Prostate gland (tissue), 2 donors: ENCODE measurements at regions not wholly inside any gene's neighbourhood (a gene's known extent, or its start where the extent isn't known, plus 50 kb on each side); places are given as distances from the start of the nearest gene placed in this dataset.
A peak's percentile ranks its signal among the peaks of the same experiment; 100 is the strongest.

ENCODE experiments used
- DNase-seq: peaks from one replicate; pipeline ENCODE4 v3.0.0-alpha.2; 2019; ENCODE audit warnings: low spot score
- H3K27ac ChIP-seq, 2 donors: fragments of 200-600 bp; sonication (generic); 2 replicates each; pipeline ENCODE4 v1.5.1; 2017 to 2019
- H3K27me3 ChIP-seq: fragments of 200-600 bp; sonication (generic); replicated peaks from 2 replicates; pipeline ENCODE4 v1.5.1; 2019; ENCODE audit not compliant: insufficient read depth
- H3K36me3 ChIP-seq, 2 donors: fragments of 200-600 bp; sonication (generic); 1 replicate in 1 of 2; 2 replicates in 1 of 2; pipeline versions ENCODE4 v1.5.1 to v1.8.1; 2017 to 2019
- H3K4me1 ChIP-seq: fragments of 200-600 bp; sonication (generic); replicated peaks from 2 replicates; pipeline ENCODE4 v1.5.1; 2019
- H3K4me3 ChIP-seq, 2 donors: fragments of 200-600 bp; sonication (generic); 2 replicates each; pipeline ENCODE4 v1.5.1; 2017 to 2019
- H3K9me3 ChIP-seq: fragments of 200-600 bp; sonication (generic); 2 replicates; pipeline ENCODE4 v1.5.1; 2017
- POLR2A ChIP-seq: fragments of 450-650 bp; IDR thresholded peaks from one replicate; pipeline ENCODE4 v1.6.1; 2016; ENCODE audit warnings: antibody characterized with exemption, mild to moderate bottlenecking
- POLR2AphosphoS5 ChIP-seq: sonication (generic); formaldehyde crosslinking; IDR thresholded peaks from one replicate; pipeline ENCODE4 v1.6.1; 2017; ENCODE audit warnings: antibody characterized with exemption
- WGBS: methylation state at CpG from one replicate; pipeline ENCODE4 v1.1.5; 2018; 5-methylcytosine and 5-hydroxymethylcytosine counted together
- intact Hi-C: fragments of 100-400 bp; cut with DNase I; formaldehyde crosslinking; loops from one replicate; pipeline ENCODE4 v1.14.2; 2022
- TF ChIP-seq, protein P1 (sequence below), 4 experiments: fragments of 200-600 bp in 2 of 4; fragments of 450-650 bp in 2 of 4; sonication (generic) in 2 of 4; IDR thresholded peaks; 1 replicate in 3 of 4; 2 replicates in 1 of 4; pipeline ENCODE4 v1.5.1; 2016 to 2019; ENCODE audit warnings: antibody characterized with exemption in 4 of 4, mild to moderate bottlenecking in 2 of 4, moderate library complexity in 2 of 4

DNA sequence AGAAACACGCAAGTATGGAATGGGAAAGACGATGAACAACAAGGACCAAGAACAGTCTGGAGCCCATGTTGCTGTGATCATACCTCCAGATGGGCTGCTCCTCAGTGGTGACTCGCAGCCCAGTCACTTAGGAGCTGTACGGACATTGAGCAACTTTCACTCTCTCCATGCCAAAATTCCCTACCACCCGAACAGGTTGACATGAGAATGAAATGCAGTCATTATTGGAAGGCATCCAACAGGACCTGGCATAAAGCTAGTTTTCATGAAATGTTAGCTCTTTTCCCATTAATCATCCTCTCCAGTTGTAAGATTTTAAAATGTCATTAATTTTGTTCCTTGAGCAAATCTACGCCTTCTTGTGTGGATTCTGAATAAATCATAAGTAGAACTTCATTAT, 82.7 kb upstream of the GPM6B start:
- H3K9me3 ChIP-seq, result no peaks in the 10 kb centered on the region
- H3K4me1 ChIP-seq, result no peaks in the 10 kb centered on the region
- whole genome bisulfite sequencing, result 12% methylated on average over 6 of the region's 6 CpGs
- no peak overlapping the region for H3K4me3 ChIP-seq
- intact Hi-C loops, result no loop called here
- TF ChIP-seq, protein P1, sequence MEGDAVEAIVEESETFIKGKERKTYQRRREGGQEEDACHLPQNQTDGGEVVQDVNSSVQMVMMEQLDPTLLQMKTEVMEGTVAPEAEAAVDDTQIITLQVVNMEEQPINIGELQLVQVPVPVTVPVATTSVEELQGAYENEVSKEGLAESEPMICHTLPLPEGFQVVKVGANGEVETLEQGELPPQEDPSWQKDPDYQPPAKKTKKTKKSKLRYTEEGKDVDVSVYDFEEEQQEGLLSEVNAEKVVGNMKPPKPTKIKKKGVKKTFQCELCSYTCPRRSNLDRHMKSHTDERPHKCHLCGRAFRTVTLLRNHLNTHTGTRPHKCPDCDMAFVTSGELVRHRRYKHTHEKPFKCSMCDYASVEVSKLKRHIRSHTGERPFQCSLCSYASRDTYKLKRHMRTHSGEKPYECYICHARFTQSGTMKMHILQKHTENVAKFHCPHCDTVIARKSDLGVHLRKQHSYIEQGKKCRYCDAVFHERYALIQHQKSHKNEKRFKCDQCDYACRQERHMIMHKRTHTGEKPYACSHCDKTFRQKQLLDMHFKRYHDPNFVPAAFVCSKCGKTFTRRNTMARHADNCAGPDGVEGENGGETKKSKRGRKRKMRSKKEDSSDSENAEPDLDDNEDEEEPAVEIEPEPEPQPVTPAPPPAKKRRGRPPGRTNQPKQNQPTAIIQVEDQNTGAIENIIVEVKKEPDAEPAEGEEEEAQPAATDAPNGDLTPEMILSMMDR (IDR thresholded peaks at IDR 0.05), result no peak
- peak; percentile 44 for TF ChIP-seq POLR2AphosphoS5
- no peak for TF ChIP-seq POLR2A
- H3K27ac ChIP-seq, result no peak overlapping the region
- peak; percentile 15 for DNase-seq
- no peaks in the 10 kb centered on the region for H3K36me3 ChIP-seq
- H3K27me3 ChIP-seq, result no peaks in the 10 kb centered on the region

DNA sequence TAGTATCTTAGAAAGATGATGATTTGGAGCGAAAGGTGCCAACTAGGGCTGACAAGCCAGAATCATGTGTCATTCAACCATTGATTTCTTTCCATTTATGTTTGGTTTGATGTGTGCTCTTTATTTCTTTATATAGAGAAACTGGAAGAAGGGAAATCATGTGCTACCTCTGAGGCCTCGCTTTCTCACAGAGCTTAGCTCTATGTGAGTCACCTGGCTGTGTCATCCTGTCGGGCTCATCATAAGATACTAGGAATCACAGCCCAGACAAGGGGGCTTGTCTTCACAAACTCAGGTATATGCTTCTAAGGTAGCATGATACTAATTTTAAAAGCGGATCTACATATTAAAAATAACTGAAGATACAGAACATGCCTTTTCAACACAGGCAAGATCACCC, 81.7 kb upstream of the GPM6B start:
- no peak overlapping the region for H3K27ac ChIP-seq
- no peaks in the 10 kb centered on the region for H3K27me3 ChIP-seq
- no peaks in the 10 kb centered on the region for H3K9me3 ChIP-seq
- no peaks in the 10 kb centered on the region for H3K4me1 ChIP-seq
- WGBS, result 93% methylated on average over 4 of the region's 4 CpGs
- H3K36me3 ChIP-seq, result no peaks in the 10 kb centered on the region
- no peak for DNase-seq
- intact Hi-C loops, result no loop called here
- H3K4me3 ChIP-seq, result no peak overlapping the region
- TF ChIP-seq POLR2A (no peak), POLR2AphosphoS5 (no peak)
- TF ChIP-seq, protein P1 (IDR thresholded peaks at IDR 0.05), result no peak

DNA sequence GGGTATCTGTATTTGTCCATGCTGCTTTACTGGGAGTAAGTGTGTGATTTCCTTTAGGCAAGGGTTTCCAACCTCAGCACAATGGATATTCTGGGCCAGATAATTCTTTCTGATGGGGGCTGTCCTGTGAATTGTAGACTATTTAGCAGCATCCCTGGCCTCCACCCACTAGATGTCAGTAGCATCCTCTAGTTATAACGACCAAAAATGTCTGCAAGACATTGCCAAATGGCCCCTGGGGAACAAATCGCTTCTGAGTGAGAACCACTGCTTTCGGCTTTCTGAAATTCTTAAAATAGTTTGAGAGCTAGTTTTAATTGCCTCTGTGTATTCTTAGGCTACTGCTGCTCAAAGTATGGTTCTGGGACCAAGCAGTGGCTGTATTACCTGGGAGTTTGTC, 81.2 kb upstream of the GPM6B start:
- no peak overlapping the region for H3K27ac ChIP-seq
- 74% methylated on average over 3 of the region's 3 CpGs for WGBS
- DNase-seq, result no peak
- no peak for TF ChIP-seq POLR2A
- TF ChIP-seq, protein P1 (IDR thresholded peaks at IDR 0.05), result no peak
- H3K9me3 ChIP-seq, result no peaks in the 10 kb centered on the region
- H3K27me3 ChIP-seq, result no peaks in the 10 kb centered on the region
- no peak overlapping the region for H3K4me3 ChIP-seq
- H3K36me3 ChIP-seq, result no peaks in the 10 kb centered on the region
- H3K4me1 ChIP-seq, result no peaks in the 10 kb centered on the region
- intact Hi-C loops, result no loop called here

DNA sequence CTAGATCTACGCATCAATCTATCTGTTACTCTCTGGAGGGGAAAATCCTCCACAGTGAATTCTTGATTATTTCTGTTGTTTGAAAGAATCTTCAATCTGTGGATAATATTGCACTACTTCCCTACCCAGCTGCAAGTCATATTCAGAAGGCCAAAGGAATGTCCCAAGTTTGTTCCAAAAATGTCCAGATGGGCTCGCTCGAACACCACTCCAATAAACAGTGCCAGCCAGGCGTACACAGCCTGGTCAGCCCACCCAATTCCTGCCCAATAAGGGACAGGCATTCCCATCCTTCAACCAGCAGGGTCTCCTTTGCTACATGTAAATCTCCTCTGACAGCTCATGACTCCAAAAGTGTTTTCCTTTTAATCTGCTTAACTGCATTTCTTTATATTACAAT, 80.7 kb upstream of the GPM6B start:
- no peak for DNase-seq
- Histone ChIP-seq H3K4me3 (no peak overlapping the region), H3K4me1 (no peaks in the 10 kb centered on the region), H3K36me3 (no peaks in the 10 kb centered on the region), H3K9me3 (no peaks in the 10 kb centered on the region), H3K27ac (no peak overlapping the region), H3K27me3 (no peaks in the 10 kb centered on the region)
- TF ChIP-seq POLR2AphosphoS5 (no peak), POLR2A (no peak)
- TF ChIP-seq, protein P1 (IDR thresholded peaks at IDR 0.05), result no peak
- 78% methylated on average over 4 of the region's 4 CpGs for WGBS
- intact Hi-C loops, result no loop called here

DNA sequence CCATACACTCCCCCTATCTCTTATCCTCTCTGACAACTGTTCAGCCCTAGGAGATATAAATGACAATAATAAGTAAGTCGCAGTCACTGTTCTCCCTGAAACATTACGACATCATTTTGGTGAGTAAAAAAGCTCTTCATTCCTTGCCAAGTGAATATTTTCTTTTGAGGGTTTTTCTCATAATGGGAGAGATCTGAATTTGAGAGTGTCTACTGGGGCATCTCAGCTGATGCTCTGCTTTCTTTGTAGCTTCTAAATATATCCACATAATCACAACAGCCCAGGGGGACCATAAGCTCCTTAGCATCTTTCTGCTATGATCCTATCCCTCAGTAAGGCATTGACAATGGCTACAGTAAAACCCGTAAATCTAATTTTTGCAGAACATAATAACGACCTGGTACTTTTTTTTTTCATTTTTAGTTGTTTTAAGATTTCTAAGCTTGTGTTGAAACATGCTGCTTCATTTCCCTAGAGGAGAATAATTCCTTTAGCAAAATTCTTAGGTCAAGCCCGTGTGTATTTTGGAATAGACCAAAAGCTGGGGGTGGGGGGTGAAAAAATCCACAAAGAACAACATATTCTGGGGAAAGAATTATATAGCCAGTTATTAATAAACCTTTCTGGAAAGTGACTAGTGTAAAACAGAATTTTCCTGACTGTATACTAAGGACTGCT, 78.1 kb upstream of the GPM6B start:
- 52% methylated on average over 5 of the region's 5 CpGs for WGBS
- no peaks in the 10 kb centered on the region for H3K27me3 ChIP-seq
- no peaks in the 10 kb centered on the region for H3K36me3 ChIP-seq
- H3K4me3 ChIP-seq, result no peak overlapping the region
- H3K27ac ChIP-seq, result no peak overlapping the region
- H3K9me3 ChIP-seq, result no peaks in the 10 kb centered on the region
- no peak for DNase-seq
- TF ChIP-seq, protein P1 (IDR thresholded peaks at IDR 0.05), result no peak
- TF ChIP-seq POLR2AphosphoS5, result no peak
- TF ChIP-seq POLR2A, result no peak
- intact Hi-C loops, result no loop called here
- H3K4me1 ChIP-seq, result no peaks in the 10 kb centered on the region
